ENCODE measurements at regions not wholly inside any gene's neighbourhood (a gene's known extent, or its start where the extent isn't known, plus 50 kb on each side); places are given as distances from the start of the nearest gene placed in this dataset.

DNA sequence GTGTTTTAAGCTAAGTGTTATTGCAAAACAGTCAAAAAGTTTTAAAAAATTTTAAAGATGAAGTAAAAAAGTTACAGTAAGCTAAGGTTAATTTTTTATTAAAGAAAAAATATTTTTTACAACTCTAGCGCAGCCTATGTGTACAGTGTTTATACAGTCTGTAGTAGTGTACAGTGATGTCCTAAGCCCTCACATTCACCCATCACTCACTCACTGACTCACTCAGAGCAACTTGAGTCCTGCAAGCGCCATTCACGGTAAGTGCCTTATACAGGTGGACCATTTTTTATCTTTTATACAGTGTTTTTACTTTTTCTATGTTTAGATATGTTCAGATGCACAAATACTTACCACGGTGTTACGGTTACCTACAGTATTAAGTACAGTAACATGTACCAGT, 83.4 kb upstream of the STMND1 start (continued):
- TF ChIP-seq, protein P1, sequence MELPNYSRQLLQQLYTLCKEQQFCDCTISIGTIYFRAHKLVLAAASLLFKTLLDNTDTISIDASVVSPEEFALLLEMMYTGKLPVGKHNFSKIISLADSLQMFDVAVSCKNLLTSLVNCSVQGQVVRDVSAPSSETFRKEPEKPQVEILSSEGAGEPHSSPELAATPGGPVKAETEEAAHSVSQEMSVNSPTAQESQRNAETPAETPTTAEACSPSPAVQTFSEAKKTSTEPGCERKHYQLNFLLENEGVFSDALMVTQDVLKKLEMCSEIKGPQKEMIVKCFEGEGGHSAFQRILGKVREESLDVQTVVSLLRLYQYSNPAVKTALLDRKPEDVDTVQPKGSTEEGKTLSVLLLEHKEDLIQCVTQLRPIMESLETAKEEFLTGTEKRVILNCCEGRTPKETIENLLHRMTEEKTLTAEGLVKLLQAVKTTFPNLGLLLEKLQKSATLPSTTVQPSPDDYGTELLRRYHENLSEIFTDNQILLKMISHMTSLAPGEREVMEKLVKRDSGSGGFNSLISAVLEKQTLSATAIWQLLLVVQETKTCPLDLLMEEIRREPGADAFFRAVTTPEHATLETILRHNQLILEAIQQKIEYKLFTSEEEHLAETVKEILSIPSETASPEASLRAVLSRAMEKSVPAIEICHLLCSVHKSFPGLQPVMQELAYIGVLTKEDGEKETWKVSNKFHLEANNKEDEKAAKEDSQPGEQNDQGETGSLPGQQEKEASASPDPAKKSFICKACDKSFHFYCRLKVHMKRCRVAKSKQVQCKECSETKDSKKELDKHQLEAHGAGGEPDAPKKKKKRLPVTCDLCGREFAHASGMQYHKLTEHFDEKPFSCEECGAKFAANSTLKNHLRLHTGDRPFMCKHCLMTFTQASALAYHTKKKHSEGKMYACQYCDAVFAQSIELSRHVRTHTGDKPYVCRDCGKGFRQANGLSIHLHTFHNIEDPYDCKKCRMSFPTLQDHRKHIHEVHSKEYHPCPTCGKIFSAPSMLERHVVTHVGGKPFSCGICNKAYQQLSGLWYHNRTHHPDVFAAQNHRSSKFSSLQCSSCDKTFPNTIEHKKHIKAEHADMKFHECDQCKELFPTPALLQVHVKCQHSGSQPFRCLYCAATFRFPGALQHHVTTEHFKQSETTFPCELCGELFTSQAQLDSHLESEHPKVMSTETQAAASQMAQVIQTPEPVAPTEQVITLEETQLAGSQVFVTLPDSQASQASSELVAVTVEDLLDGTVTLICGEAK (IDR thresholded peaks at IDR 0.05; ENCODE audit: borderline replicate concordance) = no peak
- TF ChIP-seq JUND (IDR thresholded peaks at IDR 0.05; ENCODE audit: low read depth, low read length) (no peak), NBN (IDR thresholded peaks at IDR 0.05) (no peak), SMARCA5 (IDR thresholded peaks at IDR 0.05) (no peak), IRF4 (IDR thresholded peaks at IDR 0.05; ENCODE audit: low read depth, low read length) (no peak), MTA3 (IDR thresholded peaks at IDR 0.05; ENCODE audit: borderline replicate concordance, low read length) (no peak), CBFB (IDR thresholded peaks at IDR 0.05; ENCODE audit: low read depth) (no peak)
- TF ChIP-seq, protein P2, sequence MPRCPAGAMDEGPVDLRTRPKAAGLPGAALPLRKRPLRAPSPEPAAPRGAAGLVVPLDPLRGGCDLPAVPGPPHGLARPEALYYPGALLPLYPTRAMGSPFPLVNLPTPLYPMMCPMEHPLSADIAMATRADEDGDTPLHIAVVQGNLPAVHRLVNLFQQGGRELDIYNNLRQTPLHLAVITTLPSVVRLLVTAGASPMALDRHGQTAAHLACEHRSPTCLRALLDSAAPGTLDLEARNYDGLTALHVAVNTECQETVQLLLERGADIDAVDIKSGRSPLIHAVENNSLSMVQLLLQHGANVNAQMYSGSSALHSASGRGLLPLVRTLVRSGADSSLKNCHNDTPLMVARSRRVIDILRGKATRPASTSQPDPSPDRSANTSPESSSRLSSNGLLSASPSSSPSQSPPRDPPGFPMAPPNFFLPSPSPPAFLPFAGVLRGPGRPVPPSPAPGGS (IDR thresholded peaks at IDR 0.05; ENCODE audit: borderline replicate concordance, insufficient read depth, low read depth, low read length, poor library complexity, severe bottlenecking) = no peak
- TF ChIP-seq, protein P3, sequence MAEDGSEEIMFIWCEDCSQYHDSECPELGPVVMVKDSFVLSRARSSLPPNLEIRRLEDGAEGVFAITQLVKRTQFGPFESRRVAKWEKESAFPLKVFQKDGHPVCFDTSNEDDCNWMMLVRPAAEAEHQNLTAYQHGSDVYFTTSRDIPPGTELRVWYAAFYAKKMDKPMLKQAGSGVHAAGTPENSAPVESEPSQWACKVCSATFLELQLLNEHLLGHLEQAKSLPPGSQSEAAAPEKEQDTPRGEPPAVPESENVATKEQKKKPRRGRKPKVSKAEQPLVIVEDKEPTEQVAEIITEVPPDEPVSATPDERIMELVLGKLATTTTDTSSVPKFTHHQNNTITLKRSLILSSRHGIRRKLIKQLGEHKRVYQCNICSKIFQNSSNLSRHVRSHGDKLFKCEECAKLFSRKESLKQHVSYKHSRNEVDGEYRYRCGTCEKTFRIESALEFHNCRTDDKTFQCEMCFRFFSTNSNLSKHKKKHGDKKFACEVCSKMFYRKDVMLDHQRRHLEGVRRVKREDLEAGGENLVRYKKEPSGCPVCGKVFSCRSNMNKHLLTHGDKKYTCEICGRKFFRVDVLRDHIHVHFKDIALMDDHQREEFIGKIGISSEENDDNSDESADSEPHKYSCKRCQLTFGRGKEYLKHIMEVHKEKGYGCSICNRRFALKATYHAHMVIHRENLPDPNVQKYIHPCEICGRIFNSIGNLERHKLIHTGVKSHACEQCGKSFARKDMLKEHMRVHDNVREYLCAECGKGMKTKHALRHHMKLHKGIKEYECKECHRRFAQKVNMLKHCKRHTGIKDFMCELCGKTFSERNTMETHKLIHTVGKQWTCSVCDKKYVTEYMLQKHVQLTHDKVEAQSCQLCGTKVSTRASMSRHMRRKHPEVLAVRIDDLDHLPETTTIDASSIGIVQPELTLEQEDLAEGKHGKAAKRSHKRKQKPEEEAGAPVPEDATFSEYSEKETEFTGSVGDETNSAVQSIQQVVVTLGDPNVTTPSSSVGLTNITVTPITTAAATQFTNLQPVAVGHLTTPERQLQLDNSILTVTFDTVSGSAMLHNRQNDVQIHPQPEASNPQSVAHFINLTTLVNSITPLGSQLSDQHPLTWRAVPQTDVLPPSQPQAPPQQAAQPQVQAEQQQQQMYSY (CRISPR knock-in tag; IDR thresholded peaks at IDR 0.05) = no peak
- TF ChIP-seq, protein P4, sequence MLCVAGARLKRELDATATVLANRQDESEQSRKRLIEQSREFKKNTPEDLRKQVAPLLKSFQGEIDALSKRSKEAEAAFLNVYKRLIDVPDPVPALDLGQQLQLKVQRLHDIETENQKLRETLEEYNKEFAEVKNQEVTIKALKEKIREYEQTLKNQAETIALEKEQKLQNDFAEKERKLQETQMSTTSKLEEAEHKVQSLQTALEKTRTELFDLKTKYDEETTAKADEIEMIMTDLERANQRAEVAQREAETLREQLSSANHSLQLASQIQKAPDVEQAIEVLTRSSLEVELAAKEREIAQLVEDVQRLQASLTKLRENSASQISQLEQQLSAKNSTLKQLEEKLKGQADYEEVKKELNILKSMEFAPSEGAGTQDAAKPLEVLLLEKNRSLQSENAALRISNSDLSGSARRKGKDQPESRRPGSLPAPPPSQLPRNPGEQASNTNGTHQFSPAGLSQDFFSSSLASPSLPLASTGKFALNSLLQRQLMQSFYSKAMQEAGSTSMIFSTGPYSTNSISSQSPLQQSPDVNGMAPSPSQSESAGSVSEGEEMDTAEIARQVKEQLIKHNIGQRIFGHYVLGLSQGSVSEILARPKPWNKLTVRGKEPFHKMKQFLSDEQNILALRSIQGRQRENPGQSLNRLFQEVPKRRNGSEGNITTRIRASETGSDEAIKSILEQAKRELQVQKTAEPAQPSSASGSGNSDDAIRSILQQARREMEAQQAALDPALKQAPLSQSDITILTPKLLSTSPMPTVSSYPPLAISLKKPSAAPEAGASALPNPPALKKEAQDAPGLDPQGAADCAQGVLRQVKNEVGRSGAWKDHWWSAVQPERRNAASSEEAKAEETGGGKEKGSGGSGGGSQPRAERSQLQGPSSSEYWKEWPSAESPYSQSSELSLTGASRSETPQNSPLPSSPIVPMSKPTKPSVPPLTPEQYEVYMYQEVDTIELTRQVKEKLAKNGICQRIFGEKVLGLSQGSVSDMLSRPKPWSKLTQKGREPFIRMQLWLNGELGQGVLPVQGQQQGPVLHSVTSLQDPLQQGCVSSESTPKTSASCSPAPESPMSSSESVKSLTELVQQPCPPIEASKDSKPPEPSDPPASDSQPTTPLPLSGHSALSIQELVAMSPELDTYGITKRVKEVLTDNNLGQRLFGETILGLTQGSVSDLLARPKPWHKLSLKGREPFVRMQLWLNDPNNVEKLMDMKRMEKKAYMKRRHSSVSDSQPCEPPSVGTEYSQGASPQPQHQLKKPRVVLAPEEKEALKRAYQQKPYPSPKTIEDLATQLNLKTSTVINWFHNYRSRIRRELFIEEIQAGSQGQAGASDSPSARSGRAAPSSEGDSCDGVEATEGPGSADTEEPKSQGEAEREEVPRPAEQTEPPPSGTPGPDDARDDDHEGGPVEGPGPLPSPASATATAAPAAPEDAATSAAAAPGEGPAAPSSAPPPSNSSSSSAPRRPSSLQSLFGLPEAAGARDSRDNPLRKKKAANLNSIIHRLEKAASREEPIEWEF (IDR thresholded peaks at IDR 0.05; ENCODE audit: insufficient replicate concordance, low read depth, low read length) = no peak
- TF ChIP-seq, protein P5, sequence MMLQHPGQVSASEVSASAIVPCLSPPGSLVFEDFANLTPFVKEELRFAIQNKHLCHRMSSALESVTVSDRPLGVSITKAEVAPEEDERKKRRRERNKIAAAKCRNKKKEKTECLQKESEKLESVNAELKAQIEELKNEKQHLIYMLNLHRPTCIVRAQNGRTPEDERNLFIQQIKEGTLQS (IDR thresholded peaks at IDR 0.05; ENCODE audit: borderline replicate concordance, extremely low read depth, low read depth, low read length) = no peak
- TF ChIP-seq, protein P6, sequence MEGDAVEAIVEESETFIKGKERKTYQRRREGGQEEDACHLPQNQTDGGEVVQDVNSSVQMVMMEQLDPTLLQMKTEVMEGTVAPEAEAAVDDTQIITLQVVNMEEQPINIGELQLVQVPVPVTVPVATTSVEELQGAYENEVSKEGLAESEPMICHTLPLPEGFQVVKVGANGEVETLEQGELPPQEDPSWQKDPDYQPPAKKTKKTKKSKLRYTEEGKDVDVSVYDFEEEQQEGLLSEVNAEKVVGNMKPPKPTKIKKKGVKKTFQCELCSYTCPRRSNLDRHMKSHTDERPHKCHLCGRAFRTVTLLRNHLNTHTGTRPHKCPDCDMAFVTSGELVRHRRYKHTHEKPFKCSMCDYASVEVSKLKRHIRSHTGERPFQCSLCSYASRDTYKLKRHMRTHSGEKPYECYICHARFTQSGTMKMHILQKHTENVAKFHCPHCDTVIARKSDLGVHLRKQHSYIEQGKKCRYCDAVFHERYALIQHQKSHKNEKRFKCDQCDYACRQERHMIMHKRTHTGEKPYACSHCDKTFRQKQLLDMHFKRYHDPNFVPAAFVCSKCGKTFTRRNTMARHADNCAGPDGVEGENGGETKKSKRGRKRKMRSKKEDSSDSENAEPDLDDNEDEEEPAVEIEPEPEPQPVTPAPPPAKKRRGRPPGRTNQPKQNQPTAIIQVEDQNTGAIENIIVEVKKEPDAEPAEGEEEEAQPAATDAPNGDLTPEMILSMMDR (IDR thresholded peaks at IDR 0.05 in 2 of 3, conservative IDR thresholded peaks at IDR 0.05 in 1 of 3; ENCODE audit: control insufficient read depth in 2 of 3, extremely low read depth in 1 of 3, insufficient read depth in 1 of 3, low read depth in 3 of 3, low read length in 3 of 3) = no peak
